Uterus (tissue), 2 donors: ENCODE measurements at regions not wholly inside any gene's neighbourhood (a gene's known extent, or its start where the extent isn't known, plus 50 kb on each side); places are given as distances from the start of the nearest gene placed in this dataset.

ENCODE experiments used
- POLR2A ChIP-seq, 2 donors: fragments of 450-650 bp; IDR thresholded peaks; one replicate each; pipeline ENCODE4 v1.6.1; 2016; ENCODE audit warnings: antibody characterized with exemption in 2 of 2, mild to moderate bottlenecking in 1 of 2, moderate library complexity in 1 of 2
- TF ChIP-seq, protein P1 (sequence below), 4 experiments: fragments of 200-600 bp in 2 of 4; fragments of 450-650 bp in 2 of 4; sonication (generic) in 2 of 4; IDR thresholded peaks; one replicate each; pipeline ENCODE4 v1.5.1; 2016 to 2019; ENCODE audit warnings: antibody characterized with exemption in 4 of 4, mild to moderate bottlenecking in 2 of 4, moderate library complexity in 1 of 4

- TF ChIP-seq POLR2A (IDR thresholded peaks at IDR 0.05), result no peak
- TF ChIP-seq, protein P1, sequence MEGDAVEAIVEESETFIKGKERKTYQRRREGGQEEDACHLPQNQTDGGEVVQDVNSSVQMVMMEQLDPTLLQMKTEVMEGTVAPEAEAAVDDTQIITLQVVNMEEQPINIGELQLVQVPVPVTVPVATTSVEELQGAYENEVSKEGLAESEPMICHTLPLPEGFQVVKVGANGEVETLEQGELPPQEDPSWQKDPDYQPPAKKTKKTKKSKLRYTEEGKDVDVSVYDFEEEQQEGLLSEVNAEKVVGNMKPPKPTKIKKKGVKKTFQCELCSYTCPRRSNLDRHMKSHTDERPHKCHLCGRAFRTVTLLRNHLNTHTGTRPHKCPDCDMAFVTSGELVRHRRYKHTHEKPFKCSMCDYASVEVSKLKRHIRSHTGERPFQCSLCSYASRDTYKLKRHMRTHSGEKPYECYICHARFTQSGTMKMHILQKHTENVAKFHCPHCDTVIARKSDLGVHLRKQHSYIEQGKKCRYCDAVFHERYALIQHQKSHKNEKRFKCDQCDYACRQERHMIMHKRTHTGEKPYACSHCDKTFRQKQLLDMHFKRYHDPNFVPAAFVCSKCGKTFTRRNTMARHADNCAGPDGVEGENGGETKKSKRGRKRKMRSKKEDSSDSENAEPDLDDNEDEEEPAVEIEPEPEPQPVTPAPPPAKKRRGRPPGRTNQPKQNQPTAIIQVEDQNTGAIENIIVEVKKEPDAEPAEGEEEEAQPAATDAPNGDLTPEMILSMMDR (IDR thresholded peaks at IDR 0.05), result no peak
Observed at GRCh38 chr2:6206882-6207281, 514.7 kb downstream of the SOX11 start.
